Tibial nerve (tissue), 4 donors: ENCODE measurements at regions not wholly inside any gene's neighbourhood (a gene's known extent, or its start where the extent isn't known, plus 50 kb on each side); places are given as distances from the start of the nearest gene placed in this dataset.

Experiments used
- DNase-seq, 2 donors: peaks; one replicate each; pipeline ENCODE4 v3.0.0-alpha.2; 2019; ENCODE audit warnings: low spot score in 2 of 2
- H3K27ac ChIP-seq, 4 donors: fragments of 200-600 bp; sonication (generic) in 3 of 4; one replicate each; pipeline ENCODE4 v1.5.1; 2017 to 2019; ENCODE audit warnings: mild to moderate bottlenecking in 1 of 4
- H3K27me3 ChIP-seq, 2 donors: fragments of 200-600 bp; sonication (generic) in 1 of 2; one replicate each; pipeline versions ENCODE4 v1.5.1 to v1.6.0; 2017 to 2019
- H3K36me3 ChIP-seq, 3 donors: fragments of 200-600 bp; sonication (generic); one replicate each; pipeline ENCODE4 v1.5.1; 2018 to 2019
- H3K4me1 ChIP-seq, 4 donors: fragments of 200-600 bp; sonication (generic) in 3 of 4; one replicate each; pipeline ENCODE4 v1.5.1; 2017 to 2019
- H3K4me3 ChIP-seq, 4 donors: fragments of 200-600 bp; sonication (generic) in 3 of 4; one replicate each; pipeline ENCODE4 v1.5.1; 2017 to 2019; ENCODE audit warnings: mild to moderate bottlenecking in 1 of 4, moderate library complexity in 1 of 4
- H3K9me3 ChIP-seq, 4 donors: fragments of 200-600 bp; sonication (generic) in 3 of 4; one replicate each; pipeline ENCODE4 v1.5.1; 2017 to 2019
- CTCF ChIP-seq, 5 experiments: fragments of 200-600 bp in 3 of 5; fragments of 450-650 bp in 2 of 5; sonication (generic) in 3 of 5; IDR thresholded peaks; one replicate each; pipeline ENCODE4 v1.5.1; 2016 to 2019; ENCODE audit warnings: antibody characterized with exemption in 5 of 5, mild to moderate bottlenecking in 3 of 5, moderate library complexity in 2 of 5
- EP300 ChIP-seq, 2 donors: sonication (generic); formaldehyde crosslinking; IDR thresholded peaks; one replicate each; pipeline ENCODE4 v1.6.1; 2017; ENCODE audit warnings: antibody characterized with exemption in 2 of 2, mild to moderate bottlenecking in 1 of 2
- POLR2A ChIP-seq, 2 donors: fragments of 450-650 bp; IDR thresholded peaks; one replicate each; pipeline ENCODE4 v1.6.1; 2017; ENCODE audit warnings: antibody characterized with exemption in 2 of 2, mild to moderate bottlenecking in 2 of 2, moderate library complexity in 2 of 2
- WGBS, 2 donors: methylation state at CpG; one replicate each; pipeline ENCODE4 v1.1.5; 2018; 5-methylcytosine and 5-hydroxymethylcytosine counted together

GRCh38 chrX:10021461-10022272, 54.5 kb downstream of the CLDN34 start:
- DNase-seq = no peak
- Histone ChIP-seq H3K4me1 (peaks cover 0 to 7% (median 0%) of the 10 kb centered on the region in 4 donors), H3K27me3 (no peaks in the 10 kb centered on the region), H3K27ac (no peak overlapping the region), H3K36me3 (no peaks in the 10 kb centered on the region), H3K4me3 (no peak overlapping the region), H3K9me3 (no peaks in the 10 kb centered on the region)
- no peak for TF ChIP-seq CTCF (IDR thresholded peaks at IDR 0.05)
- TF ChIP-seq POLR2A (IDR thresholded peaks at IDR 0.05) = no peak
- TF ChIP-seq EP300 (IDR thresholded peaks at IDR 0.05) = no peak
- WGBS, 2 donors = 82 to 84% methylated on average over 9 of the region's 9 CpGs

DNA sequence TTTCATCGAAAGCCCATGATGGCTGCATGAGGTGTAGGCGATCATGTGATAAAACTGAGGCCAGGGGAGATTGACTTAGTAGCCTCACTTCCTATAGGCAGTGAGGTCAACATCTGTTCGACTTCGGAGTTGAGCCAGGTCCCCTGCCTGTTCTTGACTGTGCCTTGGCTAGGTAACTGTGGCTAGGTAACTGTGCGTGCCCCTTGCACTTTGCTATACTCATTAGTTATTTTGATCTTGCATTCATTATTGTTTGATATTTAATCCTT, 55.0 kb downstream of the CLDN34 start:
- no peaks in the 10 kb centered on the region for H3K9me3 ChIP-seq
- no peaks in the 10 kb centered on the region for H3K36me3 ChIP-seq
- H3K4me1 ChIP-seq = peaks cover 0 to 2% (median 0%) of the 10 kb centered on the region in 4 donors
- TF ChIP-seq CTCF (IDR thresholded peaks at IDR 0.05) (no peak), EP300 (IDR thresholded peaks at IDR 0.05) (no peak), POLR2A (IDR thresholded peaks at IDR 0.05) (no peak)
- no peaks in the 10 kb centered on the region for H3K27me3 ChIP-seq
- 83 to 90% methylated on average over 3 to 5 of the region's 5 CpGs for WGBS, 2 donors
- no peak for DNase-seq
- no peak overlapping the region for H3K27ac ChIP-seq
- H3K4me3 ChIP-seq = no peak overlapping the region

DNA sequence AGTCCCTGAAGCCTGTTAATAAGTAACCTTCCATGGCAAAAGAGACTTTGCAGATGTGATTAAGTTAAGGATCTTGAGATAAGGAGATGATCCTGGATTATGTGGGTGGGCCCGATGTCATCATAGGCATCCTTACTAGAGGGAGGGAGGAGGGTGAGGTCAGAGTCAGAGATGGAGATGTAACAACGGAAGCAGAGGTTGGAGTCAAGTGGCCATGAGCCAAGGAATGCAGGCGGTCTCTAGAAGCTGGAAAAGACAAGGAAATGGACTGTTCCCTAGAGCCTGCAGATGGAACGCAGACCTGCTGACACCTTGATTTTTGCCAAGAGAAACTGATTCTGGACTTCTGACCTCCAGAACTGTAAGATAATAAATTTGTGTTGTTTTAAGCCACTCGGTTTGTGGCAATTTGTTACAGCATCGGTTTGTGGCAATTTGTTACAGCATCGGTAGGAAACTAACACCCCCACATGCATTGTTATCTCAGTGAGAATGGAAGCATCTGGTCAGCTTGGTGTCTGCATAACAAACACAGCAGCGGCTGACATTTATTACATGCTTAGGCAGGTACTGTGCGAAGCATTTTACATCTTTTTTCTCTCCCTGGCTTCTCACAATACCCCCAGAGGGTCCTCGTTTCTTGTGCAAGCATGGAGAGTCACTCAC, 55.6 kb downstream of the CLDN34 start:
- H3K27me3 ChIP-seq = no peaks in the 10 kb centered on the region
- H3K4me1 ChIP-seq = no peaks in the 10 kb centered on the region
- H3K36me3 ChIP-seq = no peaks in the 10 kb centered on the region
- H3K9me3 ChIP-seq = no peaks in the 10 kb centered on the region
- DNase-seq = no peak
- 38 to 56% methylated on average over 10 of the region's 10 CpGs for WGBS, 2 donors
- no peak overlapping the region for H3K4me3 ChIP-seq
- H3K27ac ChIP-seq = no peak overlapping the region
- TF ChIP-seq EP300 (IDR thresholded peaks at IDR 0.05) (no peak), POLR2A (IDR thresholded peaks at IDR 0.05) (no peak), CTCF (IDR thresholded peaks at IDR 0.05) (no peak)

GRCh38 chrX:10023821-10024220, 56.7 kb downstream of the CLDN34 start:
- DNase-seq = no peak
- H3K36me3 ChIP-seq = no peaks in the 10 kb centered on the region
- 87 to 91% methylated on average over 6 to 7 of the region's 7 CpGs for WGBS, 2 donors
- no peak overlapping the region for H3K4me3 ChIP-seq
- H3K27me3 ChIP-seq = no peaks in the 10 kb centered on the region
- TF ChIP-seq EP300 (IDR thresholded peaks at IDR 0.05) (no peak), CTCF (IDR thresholded peaks at IDR 0.05) (no peak), POLR2A (IDR thresholded peaks at IDR 0.05) (no peak)
- H3K27ac ChIP-seq = no peak overlapping the region
- H3K4me1 ChIP-seq = no peaks in the 10 kb centered on the region
- no peaks in the 10 kb centered on the region for H3K9me3 ChIP-seq

- Histone ChIP-seq H3K27me3 (no peaks in the 10 kb centered on the region), H3K4me1 (no peaks in the 10 kb centered on the region), H3K4me3 (no peak overlapping the region), H3K9me3 (no peaks in the 10 kb centered on the region), H3K36me3 (no peaks in the 10 kb centered on the region), H3K27ac (no peak overlapping the region)
- 82 to 87% methylated on average over 4 to 6 of the region's 6 CpGs for WGBS, 2 donors
- TF ChIP-seq EP300 (IDR thresholded peaks at IDR 0.05) (no peak), POLR2A (IDR thresholded peaks at IDR 0.05) (no peak), CTCF (IDR thresholded peaks at IDR 0.05) (no peak)
- DNase-seq = no peak
These were observed 58.8 kb downstream of the CLDN34 start for GRCh38 chrX:10025742-10026493.
